ENCODE measurements at regions not wholly inside any gene's neighbourhood (a gene's known extent, or its start where the extent isn't known, plus 50 kb on each side); places are given as distances from the start of the nearest gene placed in this dataset.

GRCh38 chr6:168159506-168159905 lies 80.5 kb upstream of the FRMD1 start:
- TF ChIP-seq BHLHE40 (IDR thresholded peaks at IDR 0.05; ENCODE audit: borderline replicate concordance): no peak
- no peak for TF ChIP-seq FOXA1 (IDR thresholded peaks at IDR 0.05)
- no peak for TF ChIP-seq TARDBP (IDR thresholded peaks at IDR 0.05)
- TF ChIP-seq ZNF384 (IDR thresholded peaks at IDR 0.05): no peak
- no peak for TF ChIP-seq FOXM1 (IDR thresholded peaks at IDR 0.05; ENCODE audit: borderline replicate concordance)
- no peak for TF ChIP-seq SP1 (IDR thresholded peaks at IDR 0.05)
- TF ChIP-seq CTBP1 (IDR thresholded peaks at IDR 0.05; ENCODE audit: borderline replicate concordance): no peak
- no peak for TF ChIP-seq PKNOX1 (IDR thresholded peaks at IDR 0.05)
- no peak for TF ChIP-seq HDGF (IDR thresholded peaks at IDR 0.05; ENCODE audit: borderline replicate concordance)
- no peak for TF ChIP-seq ELF4 (IDR thresholded peaks at IDR 0.05)
- no peak for TF ChIP-seq ARNT (IDR thresholded peaks at IDR 0.05)
- no peak for TF ChIP-seq LEF1 (IDR thresholded peaks at IDR 0.05; ENCODE audit: borderline replicate concordance)
